ENCODE measurements at regions not wholly inside any gene's neighbourhood (a gene's known extent, or its start where the extent isn't known, plus 50 kb on each side); places are given as distances from the start of the nearest gene placed in this dataset.

- no peak for DNase-seq
These were observed 426.1 kb upstream of the THBS1 start for GRCh38 chr15:39154776-39155175.

- DNase-seq = no peak
These were observed 424.7 kb upstream of the THBS1 start for GRCh38 chr15:39156166-39156565.

- peak in 2 of 4 experiments; percentile 5 to 16 for DNase-seq
These were observed 424.1 kb upstream of the THBS1 start for GRCh38 chr15:39156646-39157250.

GRCh38 chr15:39157882-39158281 is 423.0 kb upstream of the THBS1 start:
- DNase-seq = no peak

- no peak for DNase-seq
These were observed 421.0 kb upstream of the THBS1 start for GRCh38 chr15:39159833-39160232.

GRCh38 chr15:39161096-39161495 is 419.8 kb upstream of the THBS1 start:
- no peak for DNase-seq

GRCh38 chr15:39165020-39165706 is 415.7 kb upstream of the THBS1 start:
- peak in 2 of 4 experiments; percentile 12 to 17 for DNase-seq

GRCh38 chr15:39167164-39168058 is 413.5 kb upstream of the THBS1 start:
- peak in 2 of 4 experiments; percentile 3 to 5 for DNase-seq

GRCh38 chr15:39171944-39172368 is 408.9 kb upstream of the THBS1 start:
- DNase-seq = peak; percentile 74 to 86 (median 78)

GRCh38 chr15:39172380-39173281 is 408.2 kb upstream of the THBS1 start:
- DNase-seq = no peak

- no peak for DNase-seq
These were observed 407.5 kb upstream of the THBS1 start for GRCh38 chr15:39173426-39173825.

GRCh38 chr15:39174332-39174731 is 406.5 kb upstream of the THBS1 start:
- DNase-seq = no peak

- DNase-seq = no peak
These were observed 404.8 kb upstream of the THBS1 start for GRCh38 chr15:39176030-39176429.

- DNase-seq = no peak
These were observed 403.3 kb upstream of the THBS1 start for GRCh38 chr15:39177561-39177960.

- DNase-seq = no peak
These were observed 400.8 kb upstream of the THBS1 start for GRCh38 chr15:39180030-39180429.

- DNase-seq = no peak
These were observed 400.4 kb upstream of the THBS1 start for GRCh38 chr15:39180483-39180933.

GRCh38 chr15:39181056-39181747 is 399.7 kb upstream of the THBS1 start:
- no peak for DNase-seq

GRCh38 chr15:39181940-39182339 is 398.9 kb upstream of the THBS1 start:
- DNase-seq = no peak

- DNase-seq = peak in 2 of 4 experiments; percentile 19 to 35
These were observed 397.6 kb upstream of the THBS1 start for GRCh38 chr15:39183164-39183881.

GRCh38 chr15:39184701-39185390 is 396.0 kb upstream of the THBS1 start:
- no peak for DNase-seq

All from suppressor macrophage (primary cell).